H1 (cell line): ENCODE measurements at regions not wholly inside any gene's neighbourhood (a gene's known extent, or its start where the extent isn't known, plus 50 kb on each side); places are given as distances from the start of the nearest gene placed in this dataset.

Experiments used
- CTCF ChIA-PET: fragments of 300-600 bp; sonication (Branson Sonifier 250); formaldehyde crosslinking; loops from one replicate; lab custom pipeline; 2021; ENCODE audit not compliant: partially characterized antibody; lab: Charles Lee
- POLR2A ChIA-PET: fragments of 300-600 bp; sonication (Branson Sonifier 250); formaldehyde crosslinking; loops from one replicate; lab custom pipeline; 2021; ENCODE audit warnings: inconsistent platforms; ENCODE audit not compliant: partially characterized antibody; lab: Charles Lee
- DNase-seq, 2 experiments: peaks; one replicate each; pipeline versions ENCODE4 v3.0.0 to v3.0.0-alpha.2; 2010 to 2022; ENCODE audit warnings: low spot score in 2 of 2, low read depth in 1 of 2, mixed read lengths in 1 of 2
- FAIRE-seq: peaks from 2 replicates; lab custom pipeline; 2011; peaks lifted over from hg19 to GRCh38; lab: Jason Lieb, UNC
- H2AFZ ChIP-seq: 2 replicates; pipeline ENCODE4 v1.8.1; 2012; ENCODE audit warnings: low read length, inconsistent platforms
- H2AK5ac ChIP-seq: 2 replicates; pipeline ENCODE4 v1.6.1; 2013; ENCODE audit warnings: low read depth, low read length
- H2BK120ac ChIP-seq: replicated peaks from 2 replicates; pipeline ENCODE3; 2013; ENCODE audit warnings: low read depth, low read length, inconsistent platforms
- H2BK12ac ChIP-seq: 2 replicates; pipeline ENCODE4 v1.6.1; 2013; ENCODE audit warnings: low read depth, low read length
- H2BK15ac ChIP-seq: 2 replicates; pipeline ENCODE4 v1.6.1; 2013; ENCODE audit warnings: low read length
- H2BK20ac ChIP-seq: 2 replicates; pipeline ENCODE4 v1.6.1; 2013; ENCODE audit warnings: low read length
- H2BK5ac ChIP-seq: 2 replicates; pipeline ENCODE4 v1.6.1; 2013; ENCODE audit warnings: low read depth, low read length
- H3K14ac ChIP-seq: 2 replicates; pipeline ENCODE4 v1.6.1; 2013; ENCODE audit warnings: inconsistent platforms; ENCODE audit not compliant: insufficient read length
- H3K18ac ChIP-seq: 2 replicates; pipeline ENCODE4 v1.6.1; 2013; ENCODE audit warnings: low read length; ENCODE audit errors: extremely low read depth
- H3K23ac ChIP-seq: 2 replicates; pipeline ENCODE4 v1.6.1; 2013; ENCODE audit warnings: inconsistent platforms; ENCODE audit not compliant: insufficient read length
- H3K23me2 ChIP-seq: 2 replicates; pipeline ENCODE4 v1.6.1; 2013; ENCODE audit warnings: low read depth, low read length
- H3K27ac ChIP-seq: 2 replicates; pipeline ENCODE4 v1.6.1; 2011; ENCODE audit warnings: low read depth, low read length, inconsistent platforms
- H3K27me3 ChIP-seq, 4 experiments: replicated peaks in 1 of 4; 1 replicate in 1 of 4; 2 replicates in 3 of 4; pipeline versions ENCODE4 v1.6.1 to v1.8.1; 2011 to 2013; ENCODE audit warnings: low read length in 3 of 4, mild to moderate bottlenecking in 3 of 4, inconsistent platforms in 2 of 4, mixed read lengths in 2 of 4, moderate library complexity in 1 of 4; ENCODE audit not compliant: control insufficient read depth in 3 of 4, insufficient read depth in 3 of 4; ENCODE audit errors: extremely low read depth in 1 of 4
- H3K36me3 ChIP-seq, 4 experiments: 2 replicates each; pipeline versions ENCODE4 v1.6.1 to v1.8.1; 2011 to 2013; ENCODE audit warnings: mild to moderate bottlenecking in 4 of 4, low read length in 3 of 4, moderate library complexity in 2 of 4, control low read depth in 1 of 4, inconsistent platforms in 1 of 4; ENCODE audit not compliant: insufficient read depth in 4 of 4, control insufficient read depth in 2 of 4
- H3K4ac ChIP-seq: replicated peaks from 2 replicates; pipeline ENCODE3; 2013; ENCODE audit warnings: low read length, low read depth, mixed read lengths, inconsistent platforms; ENCODE audit not compliant: insufficient read length
- H3K4me1 ChIP-seq, 4 experiments: replicated peaks in 1 of 4; 1 replicate in 1 of 4; 2 replicates in 3 of 4; pipeline versions ENCODE4 v1.6.1 to v1.8.1; 2011 to 2013; ENCODE audit warnings: low read length in 3 of 4, inconsistent platforms in 2 of 4, mixed read lengths in 1 of 4; ENCODE audit not compliant: insufficient read depth in 4 of 4, control insufficient read depth in 3 of 4
- H3K4me2 ChIP-seq, 2 experiments: 2 replicates each; pipeline versions ENCODE4 v1.6.1 to v1.8.1; 2011 to 2013; ENCODE audit warnings: low read depth in 2 of 2, low read length in 2 of 2, control low read depth in 1 of 2, inconsistent platforms in 1 of 2, mild to moderate bottlenecking in 1 of 2; ENCODE audit not compliant: insufficient read depth in 1 of 2
- H3K4me3 ChIP-seq, 4 experiments: fragments of 200-600, 300-600 bp in 1 of 4; sonication (generic), shearing (Covaris generic), sonication (Bioruptor Twin) in 1 of 4; 2 replicates each; pipeline versions ENCODE4 v1.5.1 to v1.8.1; 2011 to 2016; ENCODE audit warnings: low read length in 4 of 4, low read depth in 3 of 4, control low read depth in 2 of 4, inconsistent platforms in 2 of 4, mild to moderate bottlenecking in 2 of 4, mixed read lengths in 1 of 4, moderate library complexity in 1 of 4; ENCODE audit not compliant: insufficient read depth in 2 of 4; ENCODE audit errors: extremely low read depth in 1 of 4
- H3K56ac ChIP-seq: replicated peaks from 2 replicates; pipeline ENCODE3; 2013; ENCODE audit warnings: low read depth, mild to moderate bottlenecking, mixed read lengths, low read length, inconsistent platforms; ENCODE audit not compliant: insufficient read length
- H3K79me1 ChIP-seq: 2 replicates; pipeline ENCODE4 v1.6.1; 2013; ENCODE audit warnings: low read depth, low read length, control low read depth
- H3K79me2 ChIP-seq, 2 experiments: 2 replicates each; pipeline versions ENCODE4 v1.6.1 to v1.8.1; 2012 to 2013; ENCODE audit warnings: low read length in 2 of 2, mild to moderate bottlenecking in 2 of 2, inconsistent platforms in 1 of 2; ENCODE audit not compliant: insufficient read depth in 2 of 2, control insufficient read depth in 1 of 2
- H3K9ac ChIP-seq, 4 experiments: replicated peaks in 1 of 4; 1 replicate in 1 of 4; 2 replicates in 3 of 4; pipeline versions ENCODE4 v1.6.1 to v1.8.1; 2011 to 2013; ENCODE audit warnings: low read depth in 3 of 4, low read length in 3 of 4, control low read depth in 2 of 4, mild to moderate bottlenecking in 2 of 4, moderate library complexity in 2 of 4, inconsistent platforms in 1 of 4; ENCODE audit errors: extremely low read depth in 1 of 4
- H3K9me3 ChIP-seq, 2 experiments: 2 replicates each; pipeline versions ENCODE4 v1.6.1 to v1.8.1; 2012 to 2013; ENCODE audit warnings: mild to moderate bottlenecking in 2 of 2, moderate library complexity in 2 of 2, control low read depth in 1 of 2, inconsistent platforms in 1 of 2, low read depth in 1 of 2, low read length in 1 of 2, mixed read lengths in 1 of 2; ENCODE audit not compliant: insufficient read depth in 2 of 2
- H4K20me1 ChIP-seq, 2 experiments: replicated peaks in 1 of 2; 2 replicates each; pipeline versions ENCODE3 to v1.8.1; 2011 to 2013; ENCODE audit warnings: inconsistent platforms in 2 of 2, low read length in 2 of 2, mild to moderate bottlenecking in 1 of 2; ENCODE audit not compliant: insufficient read depth in 2 of 2, control insufficient read depth in 1 of 2
- H4K5ac ChIP-seq: 2 replicates; pipeline ENCODE4 v1.6.1; 2013; ENCODE audit warnings: low read length, low read depth, mixed read lengths, inconsistent platforms; ENCODE audit not compliant: insufficient read length
- H4K8ac ChIP-seq: 2 replicates; pipeline ENCODE4 v1.8.0; 2013; ENCODE audit warnings: mild to moderate bottlenecking, moderate library complexity, low read length, inconsistent platforms; ENCODE audit not compliant: insufficient read depth; ENCODE audit errors: extremely low read depth
- H4K91ac ChIP-seq: replicated peaks from 2 replicates; pipeline ENCODE3; 2013; ENCODE audit warnings: low read length, mixed read lengths, inconsistent platforms; ENCODE audit not compliant: insufficient read length
- BCL11A ChIP-seq, 2 experiments: IDR thresholded peaks; one replicate each; pipeline ENCODE4 v1.6.1; 2011; ENCODE audit warnings: low read depth in 2 of 2, low read length in 2 of 2, mild to moderate bottlenecking in 2 of 2
- CHD2 ChIP-seq: IDR thresholded peaks from 2 replicates; pipeline ENCODE4 v1.6.1; 2012; ENCODE audit warnings: low read length, improper control_type of control experiment
- E2F6 ChIP-seq: IDR thresholded peaks from 2 replicates; pipeline ENCODE4 v1.6.1; 2012; ENCODE audit warnings: inconsistent platforms
- HDAC6 ChIP-seq: IDR thresholded peaks from one replicate; pipeline ENCODE4 v1.7.1; 2012; ENCODE audit warnings: low read depth, mild to moderate bottlenecking, inconsistent platforms, low read length, moderate library complexity
- POLR2AphosphoS5 ChIP-seq: IDR thresholded peaks from 2 replicates; pipeline ENCODE4 v1.6.1; 2011; ENCODE audit warnings: low read depth, low read length
- RNF2 ChIP-seq: fragments of 200-900, 300-1000 bp; sonication (generic); IDR thresholded peaks from 2 replicates; pipeline ENCODE4 v1.7.1; 2016; ENCODE audit warnings: borderline replicate concordance, low read depth, mild to moderate bottlenecking, antibody characterized with exemption, low read length; ENCODE audit not compliant: poor library complexity, severe bottlenecking; ENCODE audit errors: missing control alignments
- SIN3A ChIP-seq, 2 experiments: IDR thresholded peaks in 1 of 2; conservative IDR thresholded peaks in 1 of 2; 2 replicates each; pipeline ENCODE4 v1.6.1; 2011 to 2012; ENCODE audit warnings: low read length in 2 of 2, improper control_type of control experiment in 1 of 2, low read depth in 1 of 2, mild to moderate bottlenecking in 1 of 2
- SIX5 ChIP-seq: IDR thresholded peaks from 2 replicates; pipeline ENCODE4 v1.6.1; 2011; ENCODE audit warnings: mild to moderate bottlenecking, low read depth, low read length
- SP4 ChIP-seq: IDR thresholded peaks from 2 replicates; pipeline ENCODE4 v1.6.1; 2012; ENCODE audit warnings: low read length, inconsistent platforms
- TAF1 ChIP-seq: IDR thresholded peaks from 2 replicates; pipeline ENCODE4 v1.6.1; 2011; ENCODE audit warnings: mild to moderate bottlenecking, low read depth, low read length
- YY1 ChIP-seq: IDR thresholded peaks from 2 replicates; pipeline ENCODE4 v1.6.1; 2011; ENCODE audit warnings: low read depth, mild to moderate bottlenecking, low read length
- WGBS, 2 experiments: shearing (Covaris generic) in 1 of 2; methylation state at CpG; one replicate each; pipeline versions ENCODE4 v1.1.6 to v1.1.7; 2013 to 2015; ENCODE audit warnings: low lambda C conversion rate in 2 of 2, mixed read lengths in 2 of 2, inconsistent platforms in 1 of 2, low coverage in 1 of 2, missing lambda C conversion rate in 1 of 2; ENCODE audit not compliant: insufficient replicate concordance in 2 of 2, insufficient coverage in 1 of 2, insufficient read length in 1 of 2; ENCODE audit errors: extremely low coverage in 1 of 2, missing lambda C conversion rate in 1 of 2; 5-methylcytosine and 5-hydroxymethylcytosine counted together

GRCh38 chr3:55165278-55165677 lies 237.4 kb upstream of the LRTM1 start:
- Histone ChIP-seq H2AK5ac (no peak overlapping the region), H3K36me3 (no peaks in the 10 kb centered on the region), H3K79me2 (no peaks in the 10 kb centered on the region), H2BK20ac (no peak overlapping the region), H3K18ac (no peak overlapping the region), H3K27me3 (no peaks in the 10 kb centered on the region), H3K9ac (no peak overlapping the region), H3K9me3 (no peaks in the 10 kb centered on the region), H2AFZ (no peak overlapping the region), H3K23me2 (no peaks in the 10 kb centered on the region; the same call in 1 of the 2 replicates), H3K4me3 (no peak overlapping the region), H3K14ac (no peak overlapping the region), H4K8ac (no peak overlapping the region), H3K4ac (no peak overlapping the region), H3K4me2 (no peak overlapping the region), H4K20me1 (no peaks in the 10 kb centered on the region), H3K79me1 (no peaks in the 10 kb centered on the region), H3K27ac (no peak overlapping the region), H2BK12ac (no peak overlapping the region), H3K4me1 (no peaks in the 10 kb centered on the region), H3K56ac (no peak overlapping the region), H2BK5ac (no peak overlapping the region), H3K23ac (no peak overlapping the region), H4K91ac (no peak overlapping the region), H4K5ac (no peak overlapping the region), H2BK15ac (no peak overlapping the region), H2BK120ac (no peak overlapping the region)
- 92% methylated on average over 3 of the region's 3 CpGs; no CpG with 5 or more reads in 1 of the 2 experiments for WGBS, 2 experiments
- POLR2A ChIA-PET: no interaction called here
- DNase-seq: no peak
- TF ChIP-seq YY1 (no peak), HDAC6 (no peak), SIN3A (conservative IDR thresholded peaks at IDR 0.05 in 1 of 2, IDR thresholded peaks at IDR 0.05 in 1 of 2; ENCODE audit: low read depth in 1 of 2, low read length in 2 of 2) (no peak), CHD2 (no peak), BCL11A (IDR thresholded peaks at IDR 0.05; ENCODE audit: low read depth in 2 of 2, low read length in 2 of 2) (no peak), POLR2AphosphoS5 (no peak), SIX5 (no peak), TAF1 (no peak), SP4 (no peak), RNF2 (no peak), E2F6 (no peak)
- CTCF ChIA-PET: no interaction called here
- no peak for FAIRE-seq
